Mesenchymal stem cell (in vitro differentiated cells and primary cell): ENCODE measurements at regions not wholly inside any gene's neighbourhood (a gene's known extent, or its start where the extent isn't known, plus 50 kb on each side); places are given as distances from the start of the nearest gene placed in this dataset.

Experiments used
- DNase-seq: peaks from one replicate; pipeline ENCODE4 v3.0.0-alpha.2; 2013
- H2AFZ ChIP-seq: one replicate; pipeline ENCODE4 v1.6.1; 2013; ENCODE audit warnings: low read depth, mild to moderate bottlenecking, control low read depth, inconsistent platforms, low read length, moderate library complexity
- H2AK5ac ChIP-seq: 2 replicates; pipeline ENCODE4 v1.6.1; 2013; ENCODE audit warnings: low read length, moderate library complexity, mild to moderate bottlenecking, inconsistent platforms; ENCODE audit not compliant: severe bottlenecking
- H2BK120ac ChIP-seq: one replicate; pipeline ENCODE4 v1.6.1; 2013; ENCODE audit warnings: low read depth, mild to moderate bottlenecking, inconsistent platforms, low read length, moderate library complexity
- H2BK12ac ChIP-seq, 2 experiments: one replicate each; pipeline ENCODE4 v1.6.1; 2013; ENCODE audit warnings: inconsistent platforms in 2 of 2, low read length in 2 of 2, mild to moderate bottlenecking in 2 of 2, moderate library complexity in 2 of 2, control low read depth in 1 of 2
- H2BK15ac ChIP-seq: one replicate; pipeline ENCODE4 v1.6.1; 2013; ENCODE audit warnings: mild to moderate bottlenecking, low read depth, inconsistent platforms; ENCODE audit not compliant: poor library complexity, severe bottlenecking
- H2BK5ac ChIP-seq: 2 replicates; pipeline ENCODE4 v1.6.1; 2013; ENCODE audit warnings: low read depth, mild to moderate bottlenecking, low read length, control low read depth, inconsistent platforms; ENCODE audit not compliant: poor library complexity, severe bottlenecking
- H3K14ac ChIP-seq, 2 experiments: one replicate each; pipeline ENCODE4 v1.6.1; 2013; ENCODE audit warnings: inconsistent platforms in 2 of 2, low read length in 2 of 2, control low read depth in 1 of 2, mild to moderate bottlenecking in 1 of 2, moderate library complexity in 1 of 2
- H3K18ac ChIP-seq, 2 experiments: one replicate each; pipeline ENCODE4 v1.6.1; 2013; ENCODE audit warnings: inconsistent platforms in 2 of 2, low read length in 2 of 2, control low read depth in 1 of 2, low read depth in 1 of 2, mild to moderate bottlenecking in 1 of 2
- H3K23ac ChIP-seq, 2 experiments: one replicate each; pipeline ENCODE4 v1.6.1; 2013; ENCODE audit warnings: inconsistent platforms in 2 of 2, low read length in 2 of 2, mild to moderate bottlenecking in 2 of 2, moderate library complexity in 2 of 2, control low read depth in 1 of 2
- H3K27ac ChIP-seq: 2 replicates; pipeline ENCODE4 v1.5.1; 2013; ENCODE audit warnings: mild to moderate bottlenecking, moderate library complexity, low read length, control low read depth, inconsistent platforms; ENCODE audit not compliant: poor library complexity, severe bottlenecking
- H3K27me3 ChIP-seq, 2 experiments: 2 replicates each; pipeline versions ENCODE4 v1.6.1 to v1.7.0; 2013; ENCODE audit warnings: low read length in 2 of 2, mild to moderate bottlenecking in 2 of 2, moderate library complexity in 2 of 2, control low read depth in 1 of 2, inconsistent platforms in 1 of 2; ENCODE audit not compliant: control insufficient read depth in 1 of 2, insufficient read depth in 1 of 2
- H3K36me3 ChIP-seq, 2 experiments: 2 replicates each; pipeline versions ENCODE4 v1.6.1 to v1.7.0; 2013; ENCODE audit warnings: low read length in 2 of 2, control low read depth in 1 of 2, inconsistent platforms in 1 of 2, low read depth in 1 of 2, mild to moderate bottlenecking in 1 of 2; ENCODE audit not compliant: insufficient read depth in 2 of 2, control insufficient read depth in 1 of 2
- H3K4ac ChIP-seq, 2 experiments: one replicate each; pipeline ENCODE4 v1.6.1; 2013; ENCODE audit warnings: inconsistent platforms in 2 of 2, low read length in 2 of 2, mild to moderate bottlenecking in 2 of 2, moderate library complexity in 2 of 2, control low read depth in 1 of 2, low read depth in 1 of 2
- H3K4me1 ChIP-seq: 2 replicates; pipeline ENCODE4 v1.6.1; 2013; ENCODE audit warnings: low read depth, low read length, control low read depth; ENCODE audit not compliant: control insufficient read depth, insufficient read depth
- H3K4me2 ChIP-seq: 2 replicates; pipeline ENCODE4 v1.6.1; 2013; ENCODE audit warnings: low read length, mild to moderate bottlenecking, inconsistent platforms; ENCODE audit not compliant: poor library complexity, severe bottlenecking
- H3K4me3 ChIP-seq, 2 experiments: 2 replicates each; pipeline versions ENCODE4 v1.5.1 to v1.7.0; 2013; ENCODE audit warnings: low read length in 2 of 2, mild to moderate bottlenecking in 2 of 2, control low read depth in 1 of 2, low read depth in 1 of 2; ENCODE audit not compliant: insufficient read depth in 1 of 2
- H3K79me1 ChIP-seq: replicated peaks from 2 replicates; pipeline ENCODE4 v1.6.1; 2013; ENCODE audit warnings: mild to moderate bottlenecking, control low read depth, low read length, inconsistent platforms; ENCODE audit not compliant: poor library complexity, severe bottlenecking
- H3K9ac ChIP-seq: 2 replicates; pipeline ENCODE4 v1.7.0; 2013; ENCODE audit warnings: mild to moderate bottlenecking, low read length, moderate library complexity
- H3K9me3 ChIP-seq: 2 replicates; pipeline ENCODE4 v1.7.0; 2013; ENCODE audit warnings: mild to moderate bottlenecking, low read length; ENCODE audit not compliant: control insufficient read depth
- H4K8ac ChIP-seq: one replicate; pipeline ENCODE4 v1.6.1; 2013; ENCODE audit warnings: inconsistent platforms, mild to moderate bottlenecking, low read length, moderate library complexity
- H4K91ac ChIP-seq: one replicate; pipeline ENCODE4 v1.6.1; 2013; ENCODE audit warnings: mild to moderate bottlenecking, low read length, inconsistent platforms
- WGBS: methylation state at CpG from one replicate; pipeline ENCODE4 v1.1.7; 2013; ENCODE audit warnings: mixed read lengths; 5-methylcytosine and 5-hydroxymethylcytosine counted together

- Histone ChIP-seq H2AFZ (no peak overlapping the region), H3K4me2 (no peak overlapping the region), H2BK5ac (no peak overlapping the region), H3K79me1 (no peaks in the 10 kb centered on the region), H2BK120ac (no peak overlapping the region), H3K36me3 (no peaks in the 10 kb centered on the region), H3K4me1 (peaks cover 3% of the 10 kb centered on the region), H4K91ac (no peak overlapping the region), H3K18ac (no peak overlapping the region), H2BK15ac (no peak overlapping the region), H3K9ac (no peak overlapping the region), H3K4me3 (no peak overlapping the region), H3K14ac (no peak overlapping the region), H3K23ac (no peak overlapping the region), H3K27me3 (no peaks in the 10 kb centered on the region), H3K4ac (no peak overlapping the region), H4K8ac (no peak overlapping the region), H2BK12ac (no peak overlapping the region), H2AK5ac (no peak overlapping the region), H3K27ac (no peak overlapping the region), H3K9me3 (no peaks in the 10 kb centered on the region)
- no peak for DNase-seq
- WGBS, result 67% methylated on average over 3 of the region's 3 CpGs
These were observed 245.2 kb downstream of the DLEU7 start for GRCh38 chr13:50598338-50598737.

GRCh38 chr13:50599046-50599445, 244.4 kb downstream of the DLEU7 start:
- Histone ChIP-seq H3K36me3 (no peaks in the 10 kb centered on the region), H3K18ac (no peak overlapping the region), H2BK5ac (no peak overlapping the region), H3K4me3 (no peak overlapping the region), H4K91ac (no peak overlapping the region), H3K4ac (no peak overlapping the region), H3K4me1 (peaks cover 3% of the 10 kb centered on the region), H3K9ac (no peak overlapping the region), H3K27me3 (no peaks in the 10 kb centered on the region), H4K8ac (no peak overlapping the region), H2AK5ac (no peak overlapping the region), H3K79me1 (no peaks in the 10 kb centered on the region), H2BK15ac (no peak overlapping the region), H3K27ac (no peak overlapping the region), H3K4me2 (no peak overlapping the region), H3K23ac (no peak overlapping the region), H3K9me3 (no peaks in the 10 kb centered on the region), H3K14ac (no peak overlapping the region), H2BK12ac (no peak overlapping the region), H2BK120ac (no peak overlapping the region), H2AFZ (no peak overlapping the region)
- no peak for DNase-seq
- WGBS, result 91% methylated on average over 4 of the region's 5 CpGs

- peaks cover 2% of the 10 kb centered on the region for H3K4me1 ChIP-seq
- no peaks in the 10 kb centered on the region for H3K36me3 ChIP-seq
- H2BK5ac ChIP-seq, result no peak overlapping the region
- no peak overlapping the region for H3K23ac ChIP-seq
- no peak overlapping the region for H2BK12ac ChIP-seq
- no peak overlapping the region for H3K18ac ChIP-seq
- no peak overlapping the region for H3K27ac ChIP-seq
- DNase-seq, result no peak
- H3K14ac ChIP-seq, result no peak overlapping the region
- no peak overlapping the region for H4K8ac ChIP-seq
- no peak overlapping the region for H3K9ac ChIP-seq
- no peak overlapping the region for H2AFZ ChIP-seq
- no peak overlapping the region for H2BK120ac ChIP-seq
- H2AK5ac ChIP-seq, result no peak overlapping the region
- no peak overlapping the region for H3K4ac ChIP-seq
- no peaks in the 10 kb centered on the region for H3K27me3 ChIP-seq
- H2BK15ac ChIP-seq, result no peak overlapping the region
- WGBS, result 80% methylated on average over 1 of the region's 2 CpGs
- no peak overlapping the region for H3K4me3 ChIP-seq
- H3K9me3 ChIP-seq, result no peaks in the 10 kb centered on the region
- no peaks in the 10 kb centered on the region for H3K79me1 ChIP-seq
- no peak overlapping the region for H3K4me2 ChIP-seq
- no peak overlapping the region for H4K91ac ChIP-seq
These were observed 243.6 kb downstream of the DLEU7 start for GRCh38 chr13:50599927-50600326.

GRCh38 chr13:50608370-50608769, 235.1 kb downstream of the DLEU7 start:
- no peak overlapping the region for H4K8ac ChIP-seq
- no peak overlapping the region for H3K4me2 ChIP-seq
- H2AFZ ChIP-seq, result no peak overlapping the region
- H2BK120ac ChIP-seq, result no peak overlapping the region
- no peak overlapping the region for H2AK5ac ChIP-seq
- no peak for DNase-seq
- no peaks in the 10 kb centered on the region for H3K4me1 ChIP-seq
- H3K4me3 ChIP-seq, result no peak overlapping the region
- WGBS, result 86% methylated on average over 5 of the region's 7 CpGs
- H4K91ac ChIP-seq, result no peak overlapping the region
- H3K79me1 ChIP-seq, result no peaks in the 10 kb centered on the region
- no peaks in the 10 kb centered on the region for H3K36me3 ChIP-seq
- H3K4ac ChIP-seq, result no peak overlapping the region
- H3K23ac ChIP-seq, result no peak overlapping the region
- H2BK12ac ChIP-seq, result no peak overlapping the region
- H2BK5ac ChIP-seq, result no peak overlapping the region
- no peak overlapping the region for H3K27ac ChIP-seq
- H3K9ac ChIP-seq, result no peak overlapping the region
- no peak overlapping the region for H3K14ac ChIP-seq
- no peak overlapping the region for H2BK15ac ChIP-seq
- peaks cover 0 to 24% of the 10 kb centered on the region in 2 experiments for H3K27me3 ChIP-seq
- H3K9me3 ChIP-seq, result no peaks in the 10 kb centered on the region
- H3K18ac ChIP-seq, result no peak overlapping the region
